ENCODE measurements at regions not wholly inside any gene's neighbourhood (a gene's known extent, or its start where the extent isn't known, plus 50 kb on each side); places are given as distances from the start of the nearest gene placed in this dataset.

- Histone ChIP-seq H3K9me3 (replicated peaks in 1 of 3) (no peaks in the 10 kb centered on the region), H3K4me3 (no peak overlapping the region), H3K27me3 (peaks cover 4% of the 10 kb centered on the region), H3K36me3 (replicated peaks in 1 of 2) (no peaks in the 10 kb centered on the region), H3K4me1 (replicated peaks in 1 of 2) (no peaks in the 10 kb centered on the region), H3K27ac (no peak overlapping the region)
- no peak for TF ChIP-seq POLR2A (IDR thresholded peaks at IDR 0.05)
- TF ChIP-seq, protein P1, sequence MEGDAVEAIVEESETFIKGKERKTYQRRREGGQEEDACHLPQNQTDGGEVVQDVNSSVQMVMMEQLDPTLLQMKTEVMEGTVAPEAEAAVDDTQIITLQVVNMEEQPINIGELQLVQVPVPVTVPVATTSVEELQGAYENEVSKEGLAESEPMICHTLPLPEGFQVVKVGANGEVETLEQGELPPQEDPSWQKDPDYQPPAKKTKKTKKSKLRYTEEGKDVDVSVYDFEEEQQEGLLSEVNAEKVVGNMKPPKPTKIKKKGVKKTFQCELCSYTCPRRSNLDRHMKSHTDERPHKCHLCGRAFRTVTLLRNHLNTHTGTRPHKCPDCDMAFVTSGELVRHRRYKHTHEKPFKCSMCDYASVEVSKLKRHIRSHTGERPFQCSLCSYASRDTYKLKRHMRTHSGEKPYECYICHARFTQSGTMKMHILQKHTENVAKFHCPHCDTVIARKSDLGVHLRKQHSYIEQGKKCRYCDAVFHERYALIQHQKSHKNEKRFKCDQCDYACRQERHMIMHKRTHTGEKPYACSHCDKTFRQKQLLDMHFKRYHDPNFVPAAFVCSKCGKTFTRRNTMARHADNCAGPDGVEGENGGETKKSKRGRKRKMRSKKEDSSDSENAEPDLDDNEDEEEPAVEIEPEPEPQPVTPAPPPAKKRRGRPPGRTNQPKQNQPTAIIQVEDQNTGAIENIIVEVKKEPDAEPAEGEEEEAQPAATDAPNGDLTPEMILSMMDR (IDR thresholded peaks at IDR 0.05) = no peak
- WGBS, 4 donors = 68 to 82% (median 79%) methylated on average over 1 of the region's 1 CpG
- intact Hi-C loops (cut with DNase I) = no loop called here
- no peak for DNase-seq
Observed at GRCh38 chr11:45535033-45535432, 130.4 kb downstream of the CHST1 start.

DNA sequence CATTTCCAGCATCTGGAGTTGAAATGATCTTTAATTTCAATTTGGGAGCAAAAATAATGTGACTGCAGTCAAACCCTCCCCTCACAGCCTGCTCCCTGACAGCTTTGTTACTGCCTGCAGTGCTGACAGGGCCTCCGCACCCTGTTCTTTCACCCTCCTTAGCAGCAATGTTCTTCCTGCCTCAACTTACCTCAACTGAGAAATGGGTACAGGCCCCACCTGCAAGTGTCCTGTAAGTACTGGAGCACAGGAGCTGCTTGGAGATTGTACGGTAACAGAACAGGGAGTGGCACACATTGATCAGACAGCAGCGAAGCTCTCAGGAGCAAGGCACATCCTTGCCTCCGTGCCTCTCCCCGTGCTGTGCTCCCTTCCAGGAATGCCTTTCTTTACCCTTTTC lies 131.3 kb downstream of the CHST1 start:
- no peaks in the 10 kb centered on the region for H3K4me1 ChIP-seq (replicated peaks in 1 of 2)
- H3K27me3 ChIP-seq = peaks cover 4% of the 10 kb centered on the region
- H3K36me3 ChIP-seq (replicated peaks in 1 of 2) = no peaks in the 10 kb centered on the region
- intact Hi-C loops (cut with DNase I) = no loop called here
- H3K27ac ChIP-seq = no peak overlapping the region
- H3K4me3 ChIP-seq = no peak overlapping the region
- no peak for DNase-seq
- 79 to 94% (median 90%) methylated on average over 5 of the region's 5 CpGs for WGBS, 4 donors
- TF ChIP-seq POLR2A (IDR thresholded peaks at IDR 0.05) = no peak
- TF ChIP-seq, protein P1 (IDR thresholded peaks at IDR 0.05) = no peak
- H3K9me3 ChIP-seq (replicated peaks in 1 of 3) = no peaks in the 10 kb centered on the region

GRCh38 chr11:45532546-45532945 lies 132.9 kb downstream of the CHST1 start:
- Histone ChIP-seq H3K9me3 (replicated peaks in 1 of 3) (no peaks in the 10 kb centered on the region), H3K4me1 (replicated peaks in 1 of 2) (no peaks in the 10 kb centered on the region), H3K27ac (no peak overlapping the region), H3K4me3 (no peak overlapping the region), H3K36me3 (replicated peaks in 1 of 2) (no peaks in the 10 kb centered on the region), H3K27me3 (peaks cover 4% of the 10 kb centered on the region)
- intact Hi-C loops (cut with DNase I) = no loop called here
- TF ChIP-seq, protein P1 (IDR thresholded peaks at IDR 0.05) = no peak
- TF ChIP-seq POLR2A (IDR thresholded peaks at IDR 0.05) = no peak
- DNase-seq = no peak
- 68 to 82% (median 76%) methylated on average over 2 of the region's 2 CpGs for WGBS, 4 donors

GRCh38 chr11:45530776-45531175 lies 134.6 kb downstream of the CHST1 start:
- peaks cover 4% of the 10 kb centered on the region for H3K27me3 ChIP-seq
- TF ChIP-seq, protein P1 (IDR thresholded peaks at IDR 0.05) = no peak
- TF ChIP-seq POLR2A (IDR thresholded peaks at IDR 0.05) = no peak
- no peak overlapping the region for H3K4me3 ChIP-seq
- no peaks in the 10 kb centered on the region for H3K9me3 ChIP-seq (replicated peaks in 1 of 3)
- no peaks in the 10 kb centered on the region for H3K4me1 ChIP-seq (replicated peaks in 1 of 2)
- H3K36me3 ChIP-seq (replicated peaks in 1 of 2) = no peaks in the 10 kb centered on the region
- no peak overlapping the region for H3K27ac ChIP-seq
- intact Hi-C loops (cut with DNase I) = no loop called here
- 75 to 94% (median 91%) methylated on average over 5 to 6 of the region's 6 CpGs for WGBS, 4 donors
- no peak for DNase-seq
